ENCODE measurements at regions not wholly inside any gene's neighbourhood (a gene's known extent, or its start where the extent isn't known, plus 50 kb on each side); places are given as distances from the start of the nearest gene placed in this dataset.

DNA sequence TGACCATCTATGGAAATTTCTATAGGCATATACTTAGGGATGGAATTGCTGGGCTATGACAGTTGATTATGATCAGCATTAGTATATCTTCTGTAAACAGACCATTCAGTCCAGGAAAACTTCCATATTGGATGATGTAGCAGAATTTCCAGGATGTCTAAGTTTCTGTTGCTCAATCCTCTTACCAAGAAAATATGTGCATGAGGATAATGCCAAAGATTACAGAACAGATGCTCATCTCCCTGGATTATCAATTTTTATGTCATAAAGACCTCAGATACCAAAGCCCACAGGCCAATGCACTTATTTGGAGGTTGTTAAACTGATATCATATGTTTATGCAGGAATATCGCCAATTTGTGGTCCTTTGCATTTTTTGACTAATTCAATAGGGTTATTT, 354.4 kb upstream of the FLRT2 start:
- Histone ChIP-seq H3K27me3 (ENCODE audit: insufficient read depth) (no peaks in the 10 kb centered on the region), H3K9me2 (ENCODE audit: insufficient read depth) (no peaks in the 10 kb centered on the region; the same call in 1 of the 2 replicates), H3K79me2 (replicated peaks; ENCODE audit: insufficient read depth) (no peaks in the 10 kb centered on the region), H3K4me1 (ENCODE audit: insufficient read depth) (peaks cover 12% of the 10 kb centered on the region; the same call in 1 of the 2 replicates), H3F3A (replicated peaks; ENCODE audit: low read depth) (no peaks in the 10 kb centered on the region), H3K27ac (ENCODE audit: low read depth) (no peak overlapping the region), H3K4me3 (no peak overlapping the region), H2AFZ (no peak overlapping the region), H3K4me2 (no peak overlapping the region), H4K20me1 (replicated peaks; ENCODE audit: insufficient read depth) (no peaks in the 10 kb centered on the region), H3K36me3 (ENCODE audit: insufficient read depth) (no peaks in the 10 kb centered on the region)
- no peaks in the 10 kb centered on the region for H3K27me3 Mint-ChIP-seq (ENCODE audit: insufficient read depth, low read depth, poor library complexity)
- no peak overlapping the region for H3K27ac Mint-ChIP-seq
- TF ChIP-seq, protein P1, sequence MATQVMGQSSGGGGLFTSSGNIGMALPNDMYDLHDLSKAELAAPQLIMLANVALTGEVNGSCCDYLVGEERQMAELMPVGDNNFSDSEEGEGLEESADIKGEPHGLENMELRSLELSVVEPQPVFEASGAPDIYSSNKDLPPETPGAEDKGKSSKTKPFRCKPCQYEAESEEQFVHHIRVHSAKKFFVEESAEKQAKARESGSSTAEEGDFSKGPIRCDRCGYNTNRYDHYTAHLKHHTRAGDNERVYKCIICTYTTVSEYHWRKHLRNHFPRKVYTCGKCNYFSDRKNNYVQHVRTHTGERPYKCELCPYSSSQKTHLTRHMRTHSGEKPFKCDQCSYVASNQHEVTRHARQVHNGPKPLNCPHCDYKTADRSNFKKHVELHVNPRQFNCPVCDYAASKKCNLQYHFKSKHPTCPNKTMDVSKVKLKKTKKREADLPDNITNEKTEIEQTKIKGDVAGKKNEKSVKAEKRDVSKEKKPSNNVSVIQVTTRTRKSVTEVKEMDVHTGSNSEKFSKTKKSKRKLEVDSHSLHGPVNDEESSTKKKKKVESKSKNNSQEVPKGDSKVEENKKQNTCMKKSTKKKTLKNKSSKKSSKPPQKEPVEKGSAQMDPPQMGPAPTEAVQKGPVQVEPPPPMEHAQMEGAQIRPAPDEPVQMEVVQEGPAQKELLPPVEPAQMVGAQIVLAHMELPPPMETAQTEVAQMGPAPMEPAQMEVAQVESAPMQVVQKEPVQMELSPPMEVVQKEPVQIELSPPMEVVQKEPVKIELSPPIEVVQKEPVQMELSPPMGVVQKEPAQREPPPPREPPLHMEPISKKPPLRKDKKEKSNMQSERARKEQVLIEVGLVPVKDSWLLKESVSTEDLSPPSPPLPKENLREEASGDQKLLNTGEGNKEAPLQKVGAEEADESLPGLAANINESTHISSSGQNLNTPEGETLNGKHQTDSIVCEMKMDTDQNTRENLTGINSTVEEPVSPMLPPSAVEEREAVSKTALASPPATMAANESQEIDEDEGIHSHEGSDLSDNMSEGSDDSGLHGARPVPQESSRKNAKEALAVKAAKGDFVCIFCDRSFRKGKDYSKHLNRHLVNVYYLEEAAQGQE (IDR thresholded peaks at IDR 0.05; ENCODE audit: unreplicated experiment), result no peak
- TF ChIP-seq CREB1 (CRISPR knock-in tag; IDR thresholded peaks at IDR 0.05; ENCODE audit: low read depth) (no peak), NANOG (IDR thresholded peaks at IDR 0.05; ENCODE audit: borderline replicate concordance) (no peak), JUNB (IDR thresholded peaks at IDR 0.05; ENCODE audit: unreplicated experiment) (no peak), EZH2phosphoT487 (IDR thresholded peaks at IDR 0.05; ENCODE audit: unreplicated experiment) (no peak)
- H3K4me3 Mint-ChIP-seq, result no peak overlapping the region
- DNase-seq (ENCODE audit: low spot score), result no peak
- peaks cover 5% of the 10 kb centered on the region; the same call in 2 of the 3 replicates for H3K36me3 Mint-ChIP-seq (ENCODE audit: low read depth)
- peaks cover 29% of the 10 kb centered on the region for H3K4me1 Mint-ChIP-seq
- peaks cover 10% of the 10 kb centered on the region; the same call in 2 of the 3 replicates for H3K9me3 Mint-ChIP-seq
- ATAC-seq, result no peak

DNA sequence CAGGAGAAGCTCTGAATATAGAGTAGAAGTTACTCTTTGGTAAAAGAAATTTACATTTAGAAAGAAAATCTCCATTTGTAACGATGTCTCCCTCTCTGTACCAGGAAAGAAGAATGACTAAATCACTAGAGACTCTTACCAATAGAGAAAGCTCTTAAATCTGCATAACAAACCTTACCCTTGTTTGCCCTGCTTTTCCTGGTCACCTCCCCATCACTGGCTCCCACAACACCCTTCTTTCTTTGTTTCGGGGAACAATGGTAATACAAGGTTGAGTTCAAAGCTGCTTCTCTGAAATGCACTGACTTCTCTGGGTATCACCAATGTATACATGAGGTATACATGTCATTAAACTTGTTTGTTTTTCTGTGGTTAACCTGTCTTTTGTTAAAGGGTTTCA, 351.1 kb upstream of the FLRT2 start:
- Mint-ChIP-seq H3K27ac (no peak overlapping the region), H3K9me3 (peaks cover 10% of the 10 kb centered on the region; the same call in 2 of the 3 replicates), H3K36me3 (ENCODE audit: low read depth) (peaks cover 5% of the 10 kb centered on the region; the same call in 2 of the 3 replicates), H3K4me3 (no peak overlapping the region), H3K27me3 (ENCODE audit: insufficient read depth, low read depth, poor library complexity) (no peaks in the 10 kb centered on the region), H3K4me1 (peaks cover 24% of the 10 kb centered on the region)
- no peaks in the 10 kb centered on the region for H3K36me3 ChIP-seq (ENCODE audit: insufficient read depth)
- H3K27ac ChIP-seq (ENCODE audit: low read depth), result no peak overlapping the region
- peak; percentile 82 for DNase-seq (ENCODE audit: low spot score)
- H3K4me3 ChIP-seq, result no peak overlapping the region
- H3K9me2 ChIP-seq (ENCODE audit: insufficient read depth), result peaks cover 2% of the 10 kb centered on the region; the same call in 1 of the 2 replicates
- no peaks in the 10 kb centered on the region for H3K27me3 ChIP-seq (ENCODE audit: insufficient read depth)
- H3F3A ChIP-seq (replicated peaks; ENCODE audit: low read depth), result no peaks in the 10 kb centered on the region
- H3K79me2 ChIP-seq (replicated peaks; ENCODE audit: insufficient read depth), result no peaks in the 10 kb centered on the region
- H2AFZ ChIP-seq, result no peak overlapping the region
- TF ChIP-seq, protein P2, sequence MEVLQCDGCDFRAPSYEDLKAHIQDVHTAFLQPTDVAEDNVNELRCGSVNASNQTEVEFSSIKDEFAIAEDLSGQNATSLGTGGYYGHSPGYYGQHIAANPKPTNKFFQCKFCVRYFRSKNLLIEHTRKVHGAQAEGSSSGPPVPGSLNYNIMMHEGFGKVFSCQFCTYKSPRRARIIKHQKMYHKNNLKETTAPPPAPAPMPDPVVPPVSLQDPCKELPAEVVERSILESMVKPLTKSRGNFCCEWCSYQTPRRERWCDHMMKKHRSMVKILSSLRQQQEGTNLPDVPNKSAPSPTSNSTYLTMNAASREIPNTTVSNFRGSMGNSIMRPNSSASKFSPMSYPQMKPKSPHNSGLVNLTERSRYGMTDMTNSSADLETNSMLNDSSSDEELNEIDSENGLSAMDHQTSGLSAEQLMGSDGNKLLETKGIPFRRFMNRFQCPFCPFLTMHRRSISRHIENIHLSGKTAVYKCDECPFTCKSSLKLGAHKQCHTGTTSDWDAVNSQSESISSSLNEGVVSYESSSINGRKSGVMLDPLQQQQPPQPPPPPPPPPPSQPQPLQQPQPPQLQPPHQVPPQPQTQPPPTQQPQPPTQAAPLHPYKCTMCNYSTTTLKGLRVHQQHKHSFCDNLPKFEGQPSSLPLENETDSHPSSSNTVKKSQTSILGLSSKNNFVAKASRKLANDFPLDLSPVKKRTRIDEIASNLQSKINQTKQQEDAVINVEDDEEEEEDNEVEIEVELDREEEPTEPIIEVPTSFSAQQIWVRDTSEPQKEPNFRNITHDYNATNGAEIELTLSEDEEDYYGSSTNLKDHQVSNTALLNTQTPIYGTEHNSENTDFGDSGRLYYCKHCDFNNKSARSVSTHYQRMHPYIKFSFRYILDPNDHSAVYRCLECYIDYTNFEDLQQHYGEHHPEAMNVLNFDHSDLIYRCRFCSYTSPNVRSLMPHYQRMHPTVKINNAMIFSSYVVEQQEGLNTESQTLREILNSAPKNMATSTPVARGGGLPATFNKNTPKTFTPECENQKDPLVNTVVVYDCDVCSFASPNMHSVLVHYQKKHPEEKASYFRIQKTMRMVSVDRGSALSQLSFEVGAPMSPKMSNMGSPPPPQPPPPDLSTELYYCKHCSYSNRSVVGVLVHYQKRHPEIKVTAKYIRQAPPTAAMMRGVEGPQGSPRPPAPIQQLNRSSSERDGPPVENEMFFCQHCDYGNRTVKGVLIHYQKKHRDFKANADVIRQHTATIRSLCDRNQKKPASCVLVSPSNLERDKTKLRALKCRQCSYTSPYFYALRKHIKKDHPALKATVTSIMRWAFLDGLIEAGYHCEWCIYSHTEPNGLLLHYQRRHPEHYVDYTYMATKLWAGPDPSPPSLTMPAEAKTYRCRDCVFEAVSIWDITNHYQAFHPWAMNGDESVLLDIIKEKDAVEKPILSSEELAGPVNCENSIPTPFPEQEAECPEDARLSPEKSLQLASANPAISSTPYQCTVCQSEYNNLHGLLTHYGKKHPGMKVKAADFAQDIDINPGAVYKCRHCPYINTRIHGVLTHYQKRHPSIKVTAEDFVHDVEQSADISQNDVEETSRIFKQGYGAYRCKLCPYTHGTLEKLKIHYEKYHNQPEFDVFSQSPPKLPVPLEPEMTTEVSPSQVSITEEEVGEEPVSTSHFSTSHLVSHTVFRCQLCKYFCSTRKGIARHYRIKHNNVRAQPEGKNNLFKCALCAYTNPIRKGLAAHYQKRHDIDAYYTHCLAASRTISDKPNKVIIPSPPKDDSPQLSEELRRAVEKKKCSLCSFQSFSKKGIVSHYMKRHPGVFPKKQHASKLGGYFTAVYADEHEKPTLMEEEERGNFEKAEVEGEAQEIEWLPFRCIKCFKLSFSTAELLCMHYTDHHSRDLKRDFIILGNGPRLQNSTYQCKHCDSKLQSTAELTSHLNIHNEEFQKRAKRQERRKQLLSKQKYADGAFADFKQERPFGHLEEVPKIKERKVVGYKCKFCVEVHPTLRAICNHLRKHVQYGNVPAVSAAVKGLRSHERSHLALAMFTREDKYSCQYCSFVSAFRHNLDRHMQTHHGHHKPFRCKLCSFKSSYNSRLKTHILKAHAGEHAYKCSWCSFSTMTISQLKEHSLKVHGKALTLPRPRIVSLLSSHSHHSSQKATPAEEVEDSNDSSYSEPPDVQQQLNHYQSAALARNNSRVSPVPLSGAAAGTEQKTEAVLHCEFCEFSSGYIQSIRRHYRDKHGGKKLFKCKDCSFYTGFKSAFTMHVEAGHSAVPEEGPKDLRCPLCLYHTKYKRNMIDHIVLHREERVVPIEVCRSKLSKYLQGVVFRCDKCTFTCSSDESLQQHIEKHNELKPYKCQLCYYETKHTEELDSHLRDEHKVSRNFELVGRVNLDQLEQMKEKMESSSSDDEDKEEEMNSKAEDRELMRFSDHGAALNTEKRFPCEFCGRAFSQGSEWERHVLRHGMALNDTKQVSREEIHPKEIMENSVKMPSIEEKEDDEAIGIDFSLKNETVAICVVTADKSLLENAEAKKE (CRISPR knock-in tag; IDR thresholded peaks at IDR 0.05), result peak; percentile 80
- TF ChIP-seq CREB1 (CRISPR knock-in tag; IDR thresholded peaks at IDR 0.05; ENCODE audit: low read depth) (peak; percentile 26; the same call in 1 of the 2 replicates), EZH2 (IDR thresholded peaks at IDR 0.05; ENCODE audit: low read depth, unreplicated experiment) (no peak), ZNF331 (CRISPR knock-in tag; IDR thresholded peaks at IDR 0.05; ENCODE audit: low read depth) (no peak)
- H3K4me1 ChIP-seq (ENCODE audit: insufficient read depth), result peaks cover 12% of the 10 kb centered on the region; the same call in 1 of the 2 replicates
- no peaks in the 10 kb centered on the region for H4K20me1 ChIP-seq (replicated peaks; ENCODE audit: insufficient read depth)
- peak; percentile 99 for ATAC-seq
- 0 out of 2 replicates have a peak overlapping the region, but pooled peaks have one; percentile 5 for H3K4me2 ChIP-seq

Data from GM23338 (cell line).